Right cardiac atrium (tissue), 5 donors: ENCODE measurements at regions not wholly inside any gene's neighbourhood (a gene's known extent, or its start where the extent isn't known, plus 50 kb on each side); places are given as distances from the start of the nearest gene placed in this dataset.
"Not testable (repeated sequence)": the region's sequence is repeated elsewhere in the genome, so short reads cannot be mapped to it uniquely, and the experiment has no call there.

ENCODE experiments used
- ATAC-seq, 2 donors: fragments of 200-7000 bp; cut with Tn5 transposase; one replicate each; pipeline versions ENCODE4 v1.8.0 to v1.9.1; 2020; ENCODE audit warnings: moderate library complexity in 2 of 2, mild to moderate bottlenecking in 1 of 2
- DNase-seq, 3 donors: peaks; one replicate each; pipeline ENCODE4 v3.0.0-alpha.2; 2020
- H3K27ac ChIP-seq: one replicate; pipeline ENCODE4 v1.5.1; 2013; ENCODE audit warnings: mild to moderate bottlenecking, low read length, control low read depth, moderate library complexity
- H3K27me3 ChIP-seq: one replicate; pipeline ENCODE4 v1.6.1; 2013; ENCODE audit not compliant: control insufficient read depth, insufficient read depth
- H3K4me1 ChIP-seq: one replicate; pipeline ENCODE4 v1.6.1; 2013; ENCODE audit warnings: low read length; ENCODE audit not compliant: control insufficient read depth, insufficient read depth
- H3K4me3 ChIP-seq: one replicate; pipeline ENCODE4 v1.5.1; 2013; ENCODE audit warnings: low read length, control low read depth
- H3K9me3 ChIP-seq: one replicate; pipeline ENCODE4 v1.6.1; 2013; ENCODE audit warnings: low read length; ENCODE audit not compliant: control insufficient read depth
- WGBS: extraction: QIAGEN DNeasy Blood & Tissue Kit; methylation state at CpG from one replicate; pipeline ENCODE4 v1.1.7; 2013; 5-methylcytosine and 5-hydroxymethylcytosine counted together
- intact Hi-C, 4 donors: fragments of 100-400 bp; cut with DNase I; formaldehyde crosslinking; loops; one replicate each; pipeline versions ENCODE4 v1.11.0 to v1.14.0; 2022 to 2023
- donor health status: healthy with polysubstance abuse.
- donor health status: DM: no; HTN: yes; CAD: no.
- donor health status: DM: no; HTN: no; CAD: no.
- donor health status: DM: no; HTN: yes; CAD: no; lungs with severe emphysema.
- donor health status: DM: yes; HTN: yes; CAD: no.

DNA sequence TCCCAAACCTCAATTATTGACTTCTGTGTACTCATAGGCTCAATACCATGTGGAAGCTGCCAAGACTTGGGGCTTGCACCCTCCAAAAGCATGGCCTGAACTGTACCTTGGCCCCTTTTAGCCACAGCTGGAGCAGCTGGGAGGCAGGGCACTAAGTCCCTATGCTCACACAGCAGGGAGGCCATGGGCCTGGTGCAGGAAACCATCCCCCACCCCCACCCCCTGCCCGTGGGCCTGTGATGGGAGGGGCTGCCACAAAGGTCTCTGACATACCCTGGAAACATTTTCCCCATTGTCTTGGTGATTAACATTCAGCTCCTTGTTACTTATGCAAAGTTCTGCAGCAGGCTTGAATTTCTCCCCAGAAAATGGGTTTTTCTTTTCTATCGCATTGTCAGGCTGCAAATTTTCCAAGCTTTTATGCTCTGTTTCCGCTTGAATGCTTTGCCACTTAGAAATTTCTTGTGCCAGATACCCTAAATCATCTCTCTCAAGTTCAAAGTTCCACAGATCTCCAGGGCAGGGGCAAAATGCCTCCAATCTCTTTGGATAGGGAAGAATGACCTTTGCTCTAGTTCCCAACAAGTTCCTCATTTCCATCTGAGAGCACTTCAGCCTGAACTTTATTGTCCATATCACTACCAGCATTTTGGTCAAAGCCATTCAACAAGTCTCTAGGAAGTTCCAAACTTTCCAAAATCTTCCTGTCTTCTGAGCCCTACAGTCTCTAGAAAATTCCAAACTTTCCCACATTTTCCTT lies 141.8 kb downstream of the AHR start:
- ATAC-seq, intact Hi-C loops, H3K27me3 ChIP-seq, H3K27ac ChIP-seq, H3K4me3 ChIP-seq, H3K4me1 ChIP-seq, DNase-seq, H3K9me3 ChIP-seq: not testable (repeated sequence)
- 81% methylated on average over 3 of the region's 3 CpGs for WGBS

DNA sequence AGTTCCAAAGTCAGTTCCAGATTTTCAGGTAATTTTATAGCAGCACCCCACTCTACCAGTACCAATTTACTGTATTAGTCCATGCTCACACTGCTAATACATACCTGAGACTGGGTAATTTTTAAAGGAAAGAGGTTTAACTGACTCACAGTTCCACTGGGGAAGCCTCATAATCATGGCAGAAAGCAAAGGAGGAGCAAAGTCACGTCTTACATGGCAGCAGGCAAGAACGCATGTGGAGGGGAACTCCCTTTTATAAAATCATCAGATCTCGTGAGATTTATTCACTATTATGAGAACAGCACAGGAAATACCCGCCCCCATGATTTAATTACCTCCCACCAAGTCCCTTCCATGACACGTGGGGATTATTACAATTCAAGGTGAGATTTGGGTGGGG lies 142.4 kb downstream of the AHR start:
- Histone ChIP-seq H3K27me3 (no peaks in the 10 kb centered on the region), H3K9me3 (no peaks in the 10 kb centered on the region), H3K4me1 (no peaks in the 10 kb centered on the region), H3K4me3 (no peak overlapping the region), H3K27ac (no peak overlapping the region)
- no peak for DNase-seq
- ATAC-seq = no peak
- 85% methylated on average over 5 of the region's 5 CpGs for WGBS
- intact Hi-C loops = no loop called here

DNA sequence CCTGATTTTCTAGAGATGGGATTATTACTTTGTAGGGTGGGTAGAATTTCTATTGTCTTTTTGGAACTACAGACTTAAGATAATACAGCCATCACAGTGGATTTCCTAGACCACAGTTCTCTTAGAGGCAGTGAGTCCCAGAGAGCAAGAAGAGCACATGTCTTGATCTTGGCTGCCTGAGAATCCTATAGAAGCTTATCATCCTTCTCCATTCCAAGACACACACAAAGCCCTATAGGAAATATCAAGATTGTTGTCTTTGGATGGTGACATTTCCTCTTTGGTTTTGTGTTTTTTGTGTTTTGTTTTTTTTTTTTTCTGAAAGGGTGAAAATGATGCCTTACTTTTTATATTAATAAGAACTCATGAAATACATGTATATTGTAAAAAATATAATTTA lies 143.1 kb downstream of the AHR start:
- Histone ChIP-seq H3K27me3 (no peaks in the 10 kb centered on the region), H3K4me1 (no peaks in the 10 kb centered on the region), H3K9me3 (no peaks in the 10 kb centered on the region), H3K27ac (no peak overlapping the region), H3K4me3 (no peak overlapping the region)
- DNase-seq = no peak
- ATAC-seq = no peak
- intact Hi-C loops = no loop called here

DNA sequence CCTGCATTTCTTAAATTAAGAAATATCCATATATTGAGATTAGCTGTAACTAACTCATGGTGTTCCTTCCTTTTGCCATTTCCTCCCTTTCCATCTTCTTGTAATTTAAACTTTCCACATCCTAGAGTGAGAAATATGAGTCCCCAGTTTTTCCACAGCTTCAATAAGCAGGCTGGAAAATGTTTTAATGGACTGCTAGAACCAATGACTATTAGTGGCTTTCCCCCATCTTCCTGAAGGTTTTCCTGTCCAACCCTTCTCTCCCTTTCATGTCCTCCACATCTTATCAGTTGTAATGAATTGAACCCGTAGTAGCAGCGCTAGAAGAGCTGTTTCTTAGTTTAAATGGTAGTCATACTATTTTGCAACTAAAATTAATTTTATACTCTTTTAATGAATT lies 145.7 kb downstream of the AHR start:
- Histone ChIP-seq H3K4me3 (no peak overlapping the region), H3K27me3 (no peaks in the 10 kb centered on the region), H3K9me3 (no peaks in the 10 kb centered on the region), H3K4me1 (no peaks in the 10 kb centered on the region), H3K27ac (no peak overlapping the region)
- WGBS = 71% methylated on average over 2 of the region's 2 CpGs
- ATAC-seq (peak in 1 of 2 donors; percentile 80), DNase-seq (no peak)
- intact Hi-C loops = no loop called here

DNA sequence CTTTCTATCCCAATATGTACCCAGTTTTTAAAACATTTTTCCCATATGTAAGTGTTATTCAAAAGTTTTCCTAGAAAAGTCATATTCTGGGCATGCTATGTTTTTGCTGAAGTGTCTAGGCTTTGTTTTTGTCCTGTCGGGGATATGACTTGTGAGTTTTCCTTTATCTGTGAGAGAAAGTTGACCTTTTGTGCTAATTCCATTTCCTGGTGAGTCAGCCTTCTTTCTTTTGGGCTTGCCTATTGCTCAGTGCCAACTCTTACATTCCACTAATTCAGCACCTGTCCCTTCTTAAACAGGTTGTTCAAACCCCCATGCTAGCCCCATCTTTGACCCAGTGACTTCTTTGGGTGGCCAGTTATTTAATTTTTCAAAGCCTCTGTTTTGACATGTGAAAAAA lies 146.2 kb downstream of the AHR start:
- Histone ChIP-seq H3K4me1 (no peaks in the 10 kb centered on the region), H3K4me3 (no peak overlapping the region), H3K9me3 (no peaks in the 10 kb centered on the region), H3K27ac (no peak overlapping the region), H3K27me3 (no peaks in the 10 kb centered on the region)
- DNase-seq (no peak), ATAC-seq (peak; percentile 43 to 93)
- intact Hi-C loops = no loop called here
- 24% methylated on average over 1 of the region's 1 CpG for WGBS

DNA sequence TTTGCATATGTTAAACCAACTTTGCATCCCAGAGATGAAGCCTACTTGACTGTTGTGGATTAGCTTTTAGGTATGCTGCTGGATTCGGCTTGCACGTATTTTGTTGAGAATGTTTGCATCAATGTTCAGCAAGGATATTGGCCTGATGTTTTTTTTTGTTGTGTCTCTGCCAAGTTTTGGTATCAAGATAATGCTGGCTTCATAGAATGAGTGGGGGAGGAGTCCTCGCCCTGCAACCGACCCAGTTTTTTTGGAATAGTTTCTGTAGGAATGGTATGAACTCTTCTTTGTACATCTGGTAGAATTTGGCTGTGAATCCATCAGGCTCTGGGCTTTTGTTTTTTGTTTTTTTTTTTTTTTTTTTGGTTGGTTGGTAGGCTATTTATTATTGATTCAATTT lies 147.9 kb downstream of the AHR start:
- no peaks in the 10 kb centered on the region for H3K9me3 ChIP-seq
- no peak overlapping the region for H3K27ac ChIP-seq
- 41% methylated on average over 4 of the region's 4 CpGs for WGBS
- H3K27me3 ChIP-seq = no peaks in the 10 kb centered on the region
- no peak overlapping the region for H3K4me3 ChIP-seq
- intact Hi-C loops = no loop called here
- H3K4me1 ChIP-seq = no peaks in the 10 kb centered on the region
- no peak for ATAC-seq
- no peak for DNase-seq

DNA sequence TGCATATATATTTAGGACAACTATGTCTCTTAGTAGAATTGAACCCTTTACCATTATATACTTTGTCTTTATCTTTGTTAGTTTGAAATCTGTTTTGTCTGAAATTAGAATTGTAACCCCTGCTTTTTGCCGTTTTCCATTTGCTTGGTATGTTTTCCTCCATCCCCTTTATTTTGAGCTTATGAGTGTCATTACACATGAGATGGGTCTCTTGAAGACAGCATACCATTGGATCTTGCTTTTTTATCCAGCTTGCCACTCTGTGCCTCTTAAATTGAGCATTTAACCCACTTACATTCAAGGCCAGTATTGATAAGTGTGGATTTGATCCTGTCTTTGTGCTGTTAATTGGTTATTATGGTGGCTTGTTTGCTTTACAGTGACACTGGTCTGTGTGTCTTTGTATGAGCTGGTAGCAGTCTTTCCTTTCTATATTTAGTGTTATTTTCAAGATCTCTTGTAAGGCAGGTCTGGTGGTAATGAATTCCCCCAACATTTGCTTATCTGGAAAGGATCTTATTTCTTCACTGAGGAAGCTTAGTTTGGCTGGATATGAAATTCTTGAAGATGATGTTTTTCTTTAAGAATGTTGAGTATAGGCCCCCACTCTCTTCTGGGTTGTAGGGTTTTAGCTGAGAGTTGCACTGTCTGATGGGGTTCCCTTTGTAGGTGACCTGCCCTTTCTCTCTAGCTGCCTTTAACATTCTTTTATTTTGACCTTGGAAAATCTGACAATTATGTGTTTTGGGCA lies 149.5 kb downstream of the AHR start:
- no peak for ATAC-seq
- no peak overlapping the region for H3K4me3 ChIP-seq
- intact Hi-C loops = no loop called here
- H3K27ac ChIP-seq = no peak overlapping the region
- no peaks in the 10 kb centered on the region for H3K4me1 ChIP-seq
- no peaks in the 10 kb centered on the region for H3K27me3 ChIP-seq
- WGBS = 97% methylated on average over 1 of the region's 1 CpG
- no peaks in the 10 kb centered on the region for H3K9me3 ChIP-seq
- DNase-seq = no peak

DNA sequence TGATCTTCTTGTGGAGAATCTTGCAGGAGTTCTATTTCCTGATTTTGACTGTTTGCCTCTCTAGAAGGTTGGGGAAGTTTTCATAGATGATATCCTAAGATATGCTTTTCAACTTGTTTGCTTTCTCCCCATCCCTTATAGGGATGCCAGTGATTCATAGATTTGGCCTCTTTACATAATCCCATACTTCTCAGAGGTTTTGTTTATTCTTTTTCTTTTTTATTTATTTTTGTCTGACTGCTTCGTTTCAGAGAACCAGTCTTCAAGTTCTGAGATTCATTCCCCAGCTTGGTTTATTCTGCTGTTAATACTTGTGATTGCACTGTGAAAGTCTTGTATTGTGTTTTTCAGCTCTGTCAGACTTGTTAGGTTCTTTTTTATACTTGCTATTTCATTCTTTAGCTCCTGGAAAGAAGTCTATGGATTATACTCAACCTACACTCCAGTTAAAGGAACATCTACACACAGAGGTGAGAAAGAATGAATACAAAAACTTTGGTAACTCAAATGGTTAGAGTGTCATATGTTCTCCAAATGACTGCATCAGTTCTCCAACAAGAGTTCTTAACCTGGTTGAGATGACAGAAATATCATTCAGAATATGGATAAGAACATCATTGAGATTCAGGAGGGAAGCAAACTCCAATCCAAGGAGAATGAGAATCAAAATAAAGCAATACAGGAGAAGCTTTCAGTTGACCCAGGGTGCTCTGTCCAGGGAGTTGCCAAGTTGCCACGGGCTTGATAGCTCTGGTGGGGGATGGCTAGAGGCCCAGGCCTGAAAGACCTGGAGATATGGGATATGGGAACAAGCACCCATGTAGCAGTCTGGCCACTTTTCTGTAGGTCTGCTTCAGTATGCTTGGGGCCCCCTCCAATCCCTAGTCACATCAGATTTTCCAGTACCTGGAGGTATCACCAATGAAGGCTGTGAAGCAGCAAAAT lies 150.3 kb downstream of the AHR start:
- Histone ChIP-seq H3K27me3 (no peaks in the 10 kb centered on the region), H3K9me3 (no peaks in the 10 kb centered on the region), H3K4me3 (no peak overlapping the region), H3K4me1 (no peaks in the 10 kb centered on the region), H3K27ac (no peak overlapping the region)
- intact Hi-C loops = no loop called here
- ATAC-seq (no peak), DNase-seq (no peak)
- WGBS = 76% methylated on average over 2 of the region's 2 CpGs

DNA sequence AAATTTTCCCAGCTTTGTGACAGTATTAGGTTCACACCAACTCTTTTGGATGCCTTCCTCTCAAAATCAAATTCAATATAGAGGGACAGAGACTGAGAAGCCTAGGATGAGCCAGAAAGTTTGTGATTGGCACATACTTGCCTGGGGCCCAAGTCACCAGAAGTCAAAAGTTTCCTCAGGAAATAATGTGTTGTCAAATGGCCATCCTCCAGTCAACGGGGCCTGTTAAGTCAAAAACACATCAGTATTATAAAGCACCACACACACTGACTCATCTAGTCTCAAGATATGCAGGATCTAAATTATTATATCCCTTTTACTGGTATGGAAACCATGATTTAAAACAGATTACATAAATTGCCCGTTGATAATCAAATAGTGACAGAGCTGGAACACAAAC lies 158.1 kb downstream of the AHR start:
- H3K4me3 ChIP-seq = no peak overlapping the region
- intact Hi-C loops = no loop called here
- H3K27ac ChIP-seq = no peak overlapping the region
- DNase-seq (no peak), ATAC-seq (no peak)
- no peaks in the 10 kb centered on the region for H3K27me3 ChIP-seq
- 36% methylated on average over 2 of the region's 2 CpGs for WGBS
- H3K9me3 ChIP-seq = no peaks in the 10 kb centered on the region
- no peaks in the 10 kb centered on the region for H3K4me1 ChIP-seq

DNA sequence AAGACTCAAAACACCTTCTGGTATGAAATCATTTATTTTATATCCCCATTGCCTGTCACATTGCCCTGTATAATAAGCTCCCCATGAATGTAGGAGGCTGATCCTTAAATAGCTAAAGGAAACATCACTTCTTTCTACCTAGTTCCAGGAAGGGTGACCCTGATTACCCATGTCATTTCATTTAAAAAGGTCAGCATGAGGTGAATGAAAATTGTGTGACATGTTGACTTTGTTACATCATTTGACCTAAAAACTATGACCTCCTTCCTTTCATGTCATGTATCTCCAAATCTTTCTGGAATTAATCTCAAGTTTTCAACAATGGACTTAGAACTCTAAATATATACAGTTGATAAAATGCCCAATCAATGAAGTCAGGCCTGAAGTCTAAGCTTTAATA lies 161.5 kb downstream of the AHR start:
- H3K27me3 ChIP-seq = no peaks in the 10 kb centered on the region
- ATAC-seq = no peak
- intact Hi-C loops = no loop called here

DNA sequence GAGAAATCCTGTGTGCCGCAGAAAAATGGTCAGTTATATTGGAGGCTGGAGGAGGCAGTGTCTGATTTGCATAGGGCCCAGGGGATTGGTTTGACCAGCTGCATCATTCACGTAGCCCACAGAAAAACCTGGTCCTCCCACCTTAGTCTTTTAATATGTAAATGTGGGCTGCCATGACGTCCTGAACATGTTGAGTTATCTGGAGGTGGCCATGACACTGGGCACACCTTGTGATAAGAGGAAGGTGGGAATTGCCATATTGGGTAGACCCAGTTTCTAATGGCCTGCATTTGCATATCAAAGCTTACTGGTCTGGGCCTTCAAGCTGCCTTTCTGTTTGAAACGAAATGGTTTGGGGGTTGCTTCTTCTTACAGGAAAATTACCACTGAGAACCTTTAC lies 162.2 kb downstream of the AHR start:
- DNase-seq (no peak), ATAC-seq (no peak)
- 81% methylated on average over 4 of the region's 4 CpGs for WGBS
- Histone ChIP-seq H3K27me3 (no peaks in the 10 kb centered on the region), H3K9me3 (no peaks in the 10 kb centered on the region), H3K27ac (no peak overlapping the region), H3K4me3 (no peak overlapping the region), H3K4me1 (no peaks in the 10 kb centered on the region)
- intact Hi-C loops = no loop called here

More for the DNA sequence above, 161.5 kb downstream of the AHR start:
- no peak overlapping the region for H3K27ac ChIP-seq
- no peak for DNase-seq
- H3K4me1 ChIP-seq = no peaks in the 10 kb centered on the region
- no peaks in the 10 kb centered on the region for H3K9me3 ChIP-seq
- H3K4me3 ChIP-seq = no peak overlapping the region
